Hematopoietic multipotent progenitor cell treated with erythropoietin and hydrocortisone succinate and interleukin-3 and kit ligand, for 15 days (in vitro differentiated cells): ENCODE measurements at regions not wholly inside any gene's neighbourhood (a gene's known extent, or its start where the extent isn't known, plus 50 kb on each side); places are given as distances from the start of the nearest gene placed in this dataset.

Experiments used
- DNase-seq: peaks from one replicate; pipeline ENCODE4 v3.0.0-alpha.2; 2015; ENCODE audit warnings: low spot score

DNA sequence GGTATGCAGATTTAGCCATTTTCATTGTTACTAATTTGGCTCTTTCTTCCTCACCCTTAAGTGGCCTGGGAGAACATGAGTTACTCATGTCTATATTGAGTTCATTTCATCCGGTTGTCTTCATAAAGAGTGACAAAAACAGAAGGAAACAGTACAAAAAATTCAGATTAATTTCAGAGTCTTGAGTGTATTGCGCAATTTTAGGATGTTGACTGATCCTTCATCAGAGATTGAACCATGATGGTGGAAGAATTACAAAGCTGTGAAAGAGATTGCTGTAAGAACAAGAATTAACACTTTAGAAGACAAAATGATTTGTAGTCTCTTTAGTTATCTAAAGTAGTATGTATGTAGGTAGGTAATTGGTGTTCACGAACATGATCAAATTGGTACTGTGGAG lies 194.0 kb upstream of the PPP1R3A start:
- DNase-seq, result no peak

DNA sequence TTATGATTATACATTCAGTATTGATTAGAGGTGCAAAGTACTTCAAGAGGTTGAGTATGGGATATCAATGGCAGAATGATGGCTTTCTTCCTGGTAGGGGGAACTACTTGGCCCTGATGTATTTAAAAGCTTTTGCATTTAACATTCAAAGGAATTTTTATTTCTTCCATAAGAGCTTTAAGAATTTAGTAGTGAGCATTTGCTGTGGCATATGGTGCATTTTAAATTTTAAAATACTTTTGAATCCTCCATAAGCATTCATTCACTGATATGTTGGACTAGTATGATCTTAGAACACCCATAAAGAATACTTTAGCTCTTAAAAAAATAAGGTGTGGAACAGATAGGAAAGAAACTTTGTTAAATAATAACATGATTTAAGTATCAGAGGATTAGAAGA lies 191.9 kb upstream of the PPP1R3A start:
- DNase-seq, result no peak

DNA sequence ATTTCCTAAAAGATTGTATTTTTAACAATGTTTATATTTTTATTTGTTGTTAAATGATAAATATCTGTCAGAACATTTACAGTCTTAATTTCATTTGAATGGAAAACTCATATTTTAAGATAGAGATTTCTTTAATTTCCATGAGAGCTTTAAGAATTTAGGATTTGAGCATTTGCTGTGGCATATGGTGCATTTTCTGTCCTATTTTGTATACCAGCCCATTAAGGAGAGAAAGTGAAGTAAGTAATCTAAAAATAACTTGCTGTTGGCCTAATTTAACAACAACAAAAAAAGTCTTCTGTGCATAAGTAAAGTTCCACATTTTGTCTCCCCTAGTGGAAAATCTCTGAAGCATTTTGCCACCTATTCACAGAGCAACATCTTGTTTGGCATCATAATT lies 190.9 kb upstream of the PPP1R3A start:
- no peak for DNase-seq

DNA sequence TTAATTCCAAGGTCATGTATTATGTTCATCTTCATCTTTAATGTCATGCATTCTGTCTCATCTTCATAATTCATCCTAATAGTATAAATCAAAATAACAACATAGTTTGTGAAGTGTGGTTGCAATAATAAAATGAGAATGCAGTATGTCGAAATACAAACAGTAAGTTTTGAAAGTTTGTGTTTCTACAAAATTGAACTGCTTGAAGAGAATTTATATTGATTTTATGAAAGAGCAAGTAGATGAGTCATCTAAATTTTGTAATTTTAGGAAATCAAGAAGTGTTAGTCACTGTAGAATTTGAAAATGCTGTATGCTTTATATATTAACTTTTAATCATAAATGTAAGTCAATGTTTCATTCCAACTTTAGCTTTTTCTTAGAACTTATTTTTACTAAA lies 190.5 kb upstream of the PPP1R3A start:
- DNase-seq, result no peak

GRCh38 chr7:114108510-114108909 lies 189.7 kb upstream of the PPP1R3A start:
- no peak for DNase-seq

- no peak for DNase-seq
These were observed 188.7 kb upstream of the PPP1R3A start for GRCh38 chr7:114107522-114107921.

GRCh38 chr7:114104035-114104434 lies 185.2 kb upstream of the PPP1R3A start:
- no peak for DNase-seq

DNA sequence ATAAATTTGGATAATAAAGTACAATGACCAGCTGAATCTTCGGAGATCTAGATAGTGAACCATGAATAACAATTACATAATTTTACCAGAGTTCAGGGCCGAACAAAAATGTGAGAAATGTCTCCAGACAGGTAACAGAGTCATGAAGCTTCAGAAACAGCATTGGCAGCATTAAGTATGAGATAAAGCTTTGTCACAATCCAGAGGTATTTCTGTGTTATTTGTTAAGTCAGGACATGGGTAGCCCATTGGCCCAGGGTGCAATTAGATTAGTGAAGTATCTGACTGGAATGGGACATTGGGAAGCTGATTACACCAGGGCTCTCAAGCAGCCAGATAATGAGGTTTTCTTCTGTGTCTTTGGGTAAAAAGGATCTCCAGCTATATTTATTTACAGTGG lies 184.2 kb upstream of the PPP1R3A start:
- DNase-seq, result no peak

GRCh38 chr7:114102131-114102530 lies 183.3 kb upstream of the PPP1R3A start:
- DNase-seq, result no peak

DNA sequence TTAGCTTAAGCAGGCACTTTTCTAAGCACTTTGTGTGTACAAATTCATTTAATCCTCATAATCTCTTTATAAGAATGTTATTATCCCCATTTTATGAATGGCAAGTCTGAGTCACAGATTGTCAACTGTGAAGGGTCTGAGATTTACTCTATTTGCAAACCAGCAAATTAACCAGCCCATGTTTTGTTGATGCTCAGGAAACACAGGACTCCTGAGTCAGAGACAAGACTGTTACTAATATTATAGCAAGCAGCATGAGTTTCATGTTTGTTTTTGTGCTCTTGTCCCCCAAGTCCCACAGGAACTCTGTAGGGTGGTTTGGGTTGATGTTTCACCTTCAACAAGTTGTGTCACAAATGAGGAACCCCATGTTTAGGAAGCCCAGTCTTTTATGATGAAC lies 182.0 kb upstream of the PPP1R3A start:
- DNase-seq, result no peak

- no peak for DNase-seq
These were observed 180.5 kb upstream of the PPP1R3A start for GRCh38 chr7:114099337-114099736.

DNA sequence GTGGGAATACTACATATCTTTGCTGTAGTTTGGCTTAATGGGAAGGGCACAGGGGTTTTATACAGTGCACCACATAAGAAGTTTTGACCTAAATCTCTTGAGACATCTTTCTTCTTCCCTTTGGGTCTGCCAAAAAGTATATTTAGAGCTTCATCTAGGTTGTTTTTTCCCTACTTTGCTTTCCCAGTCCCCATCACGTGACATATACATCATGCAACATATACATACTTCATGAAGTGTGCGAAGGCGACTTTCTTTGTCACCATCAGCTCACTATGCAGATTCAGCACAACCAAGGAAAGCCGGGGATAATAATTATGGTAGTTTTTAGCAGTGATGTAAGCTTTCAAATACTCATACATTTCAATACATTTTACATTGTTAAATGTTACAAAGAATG lies 177.1 kb upstream of the PPP1R3A start:
- no peak for DNase-seq

- no peak for DNase-seq
These were observed 169.7 kb upstream of the PPP1R3A start for GRCh38 chr7:114088470-114088940.

- DNase-seq, result no peak
These were observed 169.1 kb upstream of the PPP1R3A start for GRCh38 chr7:114087653-114088469.

DNA sequence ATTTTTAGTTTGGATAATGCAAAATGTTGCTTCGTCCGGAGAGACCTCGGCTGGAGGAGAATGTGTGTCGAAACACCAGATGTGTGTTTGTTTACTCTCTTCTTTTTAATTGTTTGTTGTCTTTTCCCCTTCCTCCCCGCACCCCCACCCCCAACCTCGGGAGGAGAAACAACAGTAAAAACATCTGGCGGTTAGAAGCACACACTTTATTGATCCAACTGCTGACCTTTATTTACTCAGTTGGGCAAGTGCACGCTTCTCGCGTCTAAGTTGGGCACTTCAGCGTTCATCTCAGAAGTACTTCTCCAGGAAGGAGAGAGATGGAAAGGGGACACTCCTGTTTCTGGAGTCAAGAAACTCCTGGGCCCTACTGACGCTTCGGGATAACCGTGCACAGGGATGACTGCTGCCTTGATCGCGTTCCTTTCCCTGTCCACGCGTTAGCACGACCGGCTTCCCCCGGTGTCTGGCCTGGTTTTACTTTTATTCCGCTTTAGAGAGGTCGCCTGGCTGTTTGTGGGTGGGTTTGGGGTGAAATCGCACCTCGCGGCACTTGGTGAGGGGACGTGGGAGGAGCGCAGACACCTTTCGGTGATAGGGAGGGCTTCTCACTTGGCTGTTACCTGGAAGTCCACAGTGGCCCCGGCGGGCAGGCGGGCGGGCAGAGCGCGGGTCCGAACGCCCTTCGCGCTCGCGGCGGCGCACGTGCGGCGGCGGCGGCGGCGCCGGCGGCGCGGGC lies 168.3 kb upstream of the PPP1R3A start:
- DNase-seq, result no peak

DNA sequence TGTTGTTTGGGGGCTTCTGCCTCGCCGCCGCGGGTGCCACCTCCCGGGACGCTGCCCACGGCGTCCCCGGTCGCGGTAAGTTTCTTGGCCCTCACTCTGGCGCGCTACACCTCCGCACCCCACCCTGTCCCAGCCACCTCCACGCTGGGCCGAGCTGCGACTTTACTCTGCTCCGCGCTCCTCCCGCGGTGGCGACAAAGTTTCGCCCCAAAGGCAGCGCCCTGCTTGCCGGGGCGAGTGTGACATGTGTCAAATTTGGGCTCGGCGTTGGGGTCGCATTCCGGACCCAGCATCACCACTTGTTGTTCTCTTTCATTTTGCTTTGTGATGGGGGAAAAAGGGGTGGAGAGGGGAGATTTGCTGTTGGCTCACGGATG lies 167.7 kb upstream of the PPP1R3A start:
- DNase-seq, result no peak

- no peak for DNase-seq
These were observed 167.0 kb upstream of the PPP1R3A start for GRCh38 chr7:114085592-114086501.

GRCh38 chr7:114085313-114085591 lies 166.4 kb upstream of the PPP1R3A start:
- DNase-seq, result no peak

DNA sequence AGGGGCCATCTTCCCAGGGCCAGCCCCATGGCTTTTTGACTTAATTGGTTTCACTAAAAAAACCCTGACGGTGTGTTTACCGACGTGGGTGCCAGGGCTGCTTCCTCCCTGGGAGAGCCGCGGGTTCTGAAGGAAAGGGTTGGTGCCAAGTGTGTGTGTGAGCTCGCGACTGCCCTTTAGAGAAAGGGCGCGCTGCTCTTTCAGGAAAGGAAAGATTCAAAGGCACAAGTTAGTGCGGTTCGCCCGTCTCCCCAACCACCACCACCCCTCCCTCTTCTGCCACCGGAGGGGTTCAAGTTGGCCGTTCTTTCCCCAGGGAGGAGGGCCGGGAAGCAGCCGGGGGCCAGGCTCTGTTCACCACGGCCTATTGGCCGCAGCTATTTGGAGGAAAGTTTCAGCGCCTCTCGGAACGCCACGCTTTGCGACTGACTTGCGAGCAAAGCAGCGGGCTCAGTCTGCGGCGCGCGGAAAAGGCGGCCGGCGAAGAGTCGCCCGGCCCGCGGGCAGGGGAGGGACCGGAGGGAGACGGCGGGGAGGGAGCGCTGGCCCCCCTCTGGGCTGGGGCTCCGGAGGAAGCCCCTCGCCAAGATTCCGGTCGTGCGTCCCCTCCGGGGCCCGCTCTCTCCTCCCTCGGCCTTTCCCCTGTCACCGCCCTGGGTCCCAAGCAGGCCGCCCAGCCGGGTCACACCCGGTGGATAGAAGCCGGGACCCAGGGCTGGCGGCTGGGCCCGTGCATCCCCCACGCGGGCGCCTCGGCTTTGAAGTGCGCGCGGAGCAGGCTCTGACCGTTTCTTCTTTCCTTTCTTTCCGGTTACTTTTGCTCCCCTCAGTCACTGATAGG lies 165.9 kb upstream of the PPP1R3A start:
- DNase-seq, result no peak

GRCh38 chr7:114084002-114084471 lies 165.2 kb upstream of the PPP1R3A start:
- DNase-seq, result no peak

GRCh38 chr7:114083166-114084001 lies 164.6 kb upstream of the PPP1R3A start:
- no peak for DNase-seq
